ENCODE measurements at regions not wholly inside any gene's neighbourhood (a gene's known extent, or its start where the extent isn't known, plus 50 kb on each side); places are given as distances from the start of the nearest gene placed in this dataset.

DNA sequence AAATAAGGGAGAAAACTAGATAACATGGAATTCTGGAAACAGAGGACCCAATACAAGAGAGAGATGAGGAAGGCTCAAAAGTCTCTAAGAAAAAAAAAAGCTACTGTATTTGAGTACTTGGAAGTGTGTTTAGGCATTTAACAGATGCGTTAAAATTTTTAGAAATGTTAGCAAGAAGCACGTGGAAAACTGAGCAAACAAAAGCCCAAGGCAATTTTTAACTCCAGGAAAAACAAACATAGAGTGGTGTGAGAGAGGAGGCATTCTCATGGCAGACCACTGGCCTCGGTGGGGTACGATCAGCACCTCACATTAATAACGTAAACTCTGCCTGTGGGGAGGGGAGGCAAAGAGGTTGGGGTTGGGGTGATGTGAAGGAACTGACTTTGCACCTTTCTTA is 321.4 kb downstream of the GADD45G start:
- TF ChIP-seq POLR2A (IDR thresholded peaks at IDR 0.05; ENCODE audit: borderline replicate concordance, extremely low read depth, insufficient read depth, insufficient read length) = no peak
- TF ChIP-seq CTCF (IDR thresholded peaks at IDR 0.05 in 2 of 3, conservative IDR thresholded peaks at IDR 0.05 in 1 of 3; ENCODE audit: borderline replicate concordance in 1 of 3, insufficient read depth in 1 of 3, low read depth in 2 of 3, low read length in 2 of 3) = no peak
- no peak for TF ChIP-seq EZH2 (IDR thresholded peaks at IDR 0.05)
- no peak for TF ChIP-seq ATF3 (IDR thresholded peaks at IDR 0.05)
